ENCODE measurements at regions not wholly inside any gene's neighbourhood (a gene's known extent, or its start where the extent isn't known, plus 50 kb on each side); places are given as distances from the start of the nearest gene placed in this dataset.

- DNase-seq (ENCODE audit: low read depth), result no peak
- H3K4me3 ChIP-seq (ENCODE audit: low read depth, low read length), result no peak overlapping the region
- no peak for TF ChIP-seq CTCF (conservative IDR thresholded peaks at IDR 0.05; ENCODE audit: low read depth, low read length)
These were observed 900.6 kb downstream of the VRK1 start for GRCh38 chr14:97697772-97698171.

GRCh38 chr14:97699026-97699425, 901.8 kb downstream of the VRK1 start:
- no peak for TF ChIP-seq CTCF (conservative IDR thresholded peaks at IDR 0.05; ENCODE audit: low read depth, low read length)
- no peak overlapping the region for H3K4me3 ChIP-seq (ENCODE audit: low read depth, low read length)
- no peak for DNase-seq (ENCODE audit: low read depth)

GRCh38 chr14:97703006-97703760, 906.0 kb downstream of the VRK1 start:
- TF ChIP-seq CTCF (conservative IDR thresholded peaks at IDR 0.05; ENCODE audit: low read depth, low read length), result no peak
- H3K4me3 ChIP-seq (ENCODE audit: low read depth, low read length), result no peak overlapping the region
- no peak for DNase-seq (ENCODE audit: low read depth)

- H3K4me3 ChIP-seq (ENCODE audit: low read depth, low read length), result no peak overlapping the region
- DNase-seq (ENCODE audit: low read depth), result no peak
- TF ChIP-seq CTCF (conservative IDR thresholded peaks at IDR 0.05; ENCODE audit: low read depth, low read length), result no peak
These were observed 907.2 kb downstream of the VRK1 start for GRCh38 chr14:97704316-97704885.

GRCh38 chr14:97705107-97705506, 907.9 kb downstream of the VRK1 start:
- no peak for TF ChIP-seq CTCF (conservative IDR thresholded peaks at IDR 0.05; ENCODE audit: low read depth, low read length)
- H3K4me3 ChIP-seq (ENCODE audit: low read depth, low read length), result no peak overlapping the region
- no peak for DNase-seq (ENCODE audit: low read depth)

GRCh38 chr14:97705976-97706375, 908.8 kb downstream of the VRK1 start:
- no peak for TF ChIP-seq CTCF (conservative IDR thresholded peaks at IDR 0.05; ENCODE audit: low read depth, low read length)
- DNase-seq (ENCODE audit: low read depth), result no peak
- H3K4me3 ChIP-seq (ENCODE audit: low read depth, low read length), result no peak overlapping the region

GRCh38 chr14:97706819-97707218, 909.6 kb downstream of the VRK1 start:
- no peak for TF ChIP-seq CTCF (conservative IDR thresholded peaks at IDR 0.05; ENCODE audit: low read depth, low read length)
- no peak overlapping the region for H3K4me3 ChIP-seq (ENCODE audit: low read depth, low read length)

More at GRCh38 chr14:97706819-97707218, 909.6 kb downstream of the VRK1 start:
- no peak for DNase-seq (ENCODE audit: low read depth)

All from choroid plexus epithelial cell (primary cell).